ENCODE measurements at regions not wholly inside any gene's neighbourhood (a gene's known extent, or its start where the extent isn't known, plus 50 kb on each side); places are given as distances from the start of the nearest gene placed in this dataset.

GRCh38 chr3:27907148-27907547 lies 185.0 kb upstream of the EOMES start:
- H3K27me3 ChIP-seq (ENCODE audit: control insufficient read depth, insufficient read depth, low read length): no peaks in the 10 kb centered on the region
- H3K4me3 ChIP-seq (ENCODE audit: low read depth, low read length): no peak overlapping the region
- H3K36me3 ChIP-seq (ENCODE audit: control insufficient read depth, insufficient read depth, low read length): no peaks in the 10 kb centered on the region
- TF ChIP-seq CTCF (IDR thresholded peaks at IDR 0.05; ENCODE audit: insufficient read depth, low read length, poor library complexity, severe bottlenecking): no peak
- no peak for DNase-seq (ENCODE audit: low read depth)

- no peak for DNase-seq (ENCODE audit: low read depth)
- no peaks in the 10 kb centered on the region for H3K36me3 ChIP-seq (ENCODE audit: control insufficient read depth, insufficient read depth, low read length)
- H3K27me3 ChIP-seq (ENCODE audit: control insufficient read depth, insufficient read depth, low read length): no peaks in the 10 kb centered on the region
- H3K4me3 ChIP-seq (ENCODE audit: low read depth, low read length): no peak overlapping the region
- TF ChIP-seq CTCF (IDR thresholded peaks at IDR 0.05; ENCODE audit: insufficient read depth, low read length, poor library complexity, severe bottlenecking): no peak
Observed at GRCh38 chr3:27907929-27908328, 185.8 kb upstream of the EOMES start.

GRCh38 chr3:27910456-27910855 lies 188.3 kb upstream of the EOMES start:
- TF ChIP-seq CTCF (IDR thresholded peaks at IDR 0.05; ENCODE audit: insufficient read depth, low read length, poor library complexity, severe bottlenecking): no peak
- Histone ChIP-seq H3K27me3 (ENCODE audit: control insufficient read depth, insufficient read depth, low read length) (no peaks in the 10 kb centered on the region), H3K4me3 (ENCODE audit: low read depth, low read length) (no peak overlapping the region), H3K36me3 (ENCODE audit: control insufficient read depth, insufficient read depth, low read length) (no peaks in the 10 kb centered on the region)
- DNase-seq (ENCODE audit: low read depth): no peak

GRCh38 chr3:27914199-27914598 lies 192.1 kb upstream of the EOMES start:
- DNase-seq (ENCODE audit: low read depth): no peak
- Histone ChIP-seq H3K36me3 (ENCODE audit: control insufficient read depth, insufficient read depth, low read length) (no peaks in the 10 kb centered on the region), H3K27me3 (ENCODE audit: control insufficient read depth, insufficient read depth, low read length) (no peaks in the 10 kb centered on the region), H3K4me3 (ENCODE audit: low read depth, low read length) (no peak overlapping the region)
- no peak for TF ChIP-seq CTCF (IDR thresholded peaks at IDR 0.05; ENCODE audit: insufficient read depth, low read length, poor library complexity, severe bottlenecking)

GRCh38 chr3:27923349-27924068 lies 201.4 kb upstream of the EOMES start:
- H3K4me3 ChIP-seq (ENCODE audit: low read depth, low read length): no peak overlapping the region
- no peaks in the 10 kb centered on the region for H3K36me3 ChIP-seq (ENCODE audit: control insufficient read depth, insufficient read depth, low read length)
- no peak for TF ChIP-seq CTCF (IDR thresholded peaks at IDR 0.05; ENCODE audit: insufficient read depth, low read length, poor library complexity, severe bottlenecking)
- DNase-seq (ENCODE audit: low read depth): no peak
- H3K27me3 ChIP-seq (ENCODE audit: control insufficient read depth, insufficient read depth, low read length): no peaks in the 10 kb centered on the region

GRCh38 chr3:27927882-27928281 lies 205.8 kb upstream of the EOMES start:
- no peak for TF ChIP-seq CTCF (IDR thresholded peaks at IDR 0.05; ENCODE audit: insufficient read depth, low read length, poor library complexity, severe bottlenecking)
- DNase-seq (ENCODE audit: low read depth): no peak
- H3K27me3 ChIP-seq (ENCODE audit: control insufficient read depth, insufficient read depth, low read length): no peaks in the 10 kb centered on the region
- no peaks in the 10 kb centered on the region for H3K36me3 ChIP-seq (ENCODE audit: control insufficient read depth, insufficient read depth, low read length)
- H3K4me3 ChIP-seq (ENCODE audit: low read depth, low read length): no peak overlapping the region
